ENCODE measurements at regions not wholly inside any gene's neighbourhood (a gene's known extent, or its start where the extent isn't known, plus 50 kb on each side); places are given as distances from the start of the nearest gene placed in this dataset.

DNA sequence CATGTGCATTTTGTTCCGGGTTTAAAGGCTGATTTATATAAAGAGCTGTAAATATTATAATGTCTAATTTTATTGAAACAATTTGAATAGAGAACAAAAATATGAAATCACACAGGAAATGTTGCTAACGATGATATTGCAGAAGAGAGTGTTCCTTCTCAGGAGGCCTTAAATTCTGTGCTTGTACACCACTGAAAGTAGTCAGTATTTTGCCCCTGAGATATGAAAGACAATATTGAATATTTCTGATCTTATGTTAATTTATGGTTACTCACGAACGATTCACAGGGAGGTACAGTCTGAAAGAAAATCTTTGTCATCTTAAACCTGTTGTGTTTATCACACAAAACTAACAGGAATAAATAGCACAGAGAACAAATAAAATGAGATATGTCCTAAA, 213.2 kb upstream of the PLSCR5 start:
- H3K4me1 Mint-ChIP-seq (ENCODE audit: unreplicated experiment): peaks cover 3% of the 10 kb centered on the region
- H3K9me3 Mint-ChIP-seq (ENCODE audit: unreplicated experiment): no peaks in the 10 kb centered on the region
- DNase-seq (ENCODE audit: low spot score): no peak
- no peak overlapping the region for H3K27ac Mint-ChIP-seq (ENCODE audit: unreplicated experiment)
- no peak overlapping the region for H3K4me3 Mint-ChIP-seq (ENCODE audit: unreplicated experiment)
- TF ChIP-seq CTCF (IDR thresholded peaks at IDR 0.05; ENCODE audit: unreplicated experiment): no peak
- no peaks in the 10 kb centered on the region for H3K27me3 Mint-ChIP-seq (ENCODE audit: unreplicated experiment)
- no peaks in the 10 kb centered on the region for H3K36me3 Mint-ChIP-seq (ENCODE audit: low read depth, unreplicated experiment)

GRCh38 chr3:146817704-146818103, 212.6 kb upstream of the PLSCR5 start:
- no peak overlapping the region for H3K27ac Mint-ChIP-seq (ENCODE audit: unreplicated experiment)
- no peaks in the 10 kb centered on the region for H3K36me3 Mint-ChIP-seq (ENCODE audit: low read depth, unreplicated experiment)
- H3K27me3 Mint-ChIP-seq (ENCODE audit: unreplicated experiment): no peaks in the 10 kb centered on the region
- DNase-seq (ENCODE audit: low spot score): no peak
- peaks cover 3% of the 10 kb centered on the region for H3K4me1 Mint-ChIP-seq (ENCODE audit: unreplicated experiment)
- no peak overlapping the region for H3K4me3 Mint-ChIP-seq (ENCODE audit: unreplicated experiment)
- no peak for TF ChIP-seq CTCF (IDR thresholded peaks at IDR 0.05; ENCODE audit: unreplicated experiment)
- H3K9me3 Mint-ChIP-seq (ENCODE audit: unreplicated experiment): no peaks in the 10 kb centered on the region

DNA sequence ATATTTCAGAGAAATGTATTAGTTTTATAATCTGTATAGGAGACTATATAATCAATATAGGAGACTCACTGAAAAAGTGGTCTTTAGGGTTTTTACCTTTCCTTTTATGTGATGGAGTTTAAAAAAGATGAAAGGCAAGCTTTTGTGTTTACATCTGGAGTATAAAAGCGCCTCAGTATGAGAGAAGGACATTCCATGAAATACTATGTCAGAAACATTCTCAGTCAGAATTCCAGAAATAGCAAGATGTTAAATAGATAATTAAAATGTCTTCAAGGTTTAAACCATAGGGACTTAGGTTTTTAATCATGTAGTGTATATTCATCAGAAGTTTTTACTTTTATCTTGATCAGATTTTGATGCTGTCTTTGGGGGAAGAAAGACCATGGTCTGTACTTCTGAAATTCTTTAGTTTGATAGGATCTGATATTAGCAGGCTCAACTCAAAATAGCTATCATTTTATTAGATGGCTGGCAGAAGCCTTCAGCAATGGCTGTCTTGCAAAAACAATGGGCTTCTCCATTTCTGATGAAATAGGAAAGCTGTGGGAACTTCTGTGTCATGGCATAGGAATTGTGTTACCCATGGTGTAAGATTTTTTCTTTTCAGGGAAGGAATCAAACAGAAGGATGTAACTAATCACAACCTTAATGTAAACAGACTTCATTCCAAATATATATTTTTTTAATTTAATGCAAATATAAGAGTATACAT, 209.6 kb upstream of the PLSCR5 start:
- TF ChIP-seq CTCF (IDR thresholded peaks at IDR 0.05; ENCODE audit: unreplicated experiment): no peak
- no peaks in the 10 kb centered on the region for H3K36me3 Mint-ChIP-seq (ENCODE audit: low read depth, unreplicated experiment)
- H3K27ac Mint-ChIP-seq (ENCODE audit: unreplicated experiment): no peak overlapping the region
- no peaks in the 10 kb centered on the region for H3K9me3 Mint-ChIP-seq (ENCODE audit: unreplicated experiment)
- no peak overlapping the region for H3K4me3 Mint-ChIP-seq (ENCODE audit: unreplicated experiment)
- H3K4me1 Mint-ChIP-seq (ENCODE audit: unreplicated experiment): peaks cover 3% of the 10 kb centered on the region
- no peaks in the 10 kb centered on the region for H3K27me3 Mint-ChIP-seq (ENCODE audit: unreplicated experiment)
- DNase-seq (ENCODE audit: low spot score): no peak

DNA sequence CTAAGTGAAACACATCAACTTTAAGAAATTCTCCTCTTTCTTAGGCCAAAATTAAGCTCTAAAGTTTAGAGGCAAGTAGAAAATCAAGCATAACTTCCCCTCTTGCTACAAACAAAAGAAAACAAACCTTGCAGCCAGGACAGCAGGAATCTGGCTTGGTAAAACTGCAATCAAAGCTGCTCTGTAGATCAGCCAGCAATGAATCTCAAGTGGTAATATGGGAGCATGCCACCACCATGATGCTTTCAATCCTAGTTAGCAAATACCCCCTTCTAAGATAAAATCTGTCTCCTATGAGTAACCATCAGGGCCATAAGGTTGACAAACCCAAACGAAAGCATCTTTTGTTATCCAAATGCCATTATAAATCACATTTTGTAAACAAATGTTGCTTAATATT, 208.3 kb upstream of the PLSCR5 start:
- no peak for TF ChIP-seq CTCF (IDR thresholded peaks at IDR 0.05; ENCODE audit: unreplicated experiment)
- no peaks in the 10 kb centered on the region for H3K27me3 Mint-ChIP-seq (ENCODE audit: unreplicated experiment)
- no peak for DNase-seq (ENCODE audit: low spot score)
- H3K9me3 Mint-ChIP-seq (ENCODE audit: unreplicated experiment): no peaks in the 10 kb centered on the region
- H3K36me3 Mint-ChIP-seq (ENCODE audit: low read depth, unreplicated experiment): no peaks in the 10 kb centered on the region
- no peak overlapping the region for H3K27ac Mint-ChIP-seq (ENCODE audit: unreplicated experiment)
- no peak overlapping the region for H3K4me3 Mint-ChIP-seq (ENCODE audit: unreplicated experiment)
- peaks cover 3% of the 10 kb centered on the region for H3K4me1 Mint-ChIP-seq (ENCODE audit: unreplicated experiment)

DNA sequence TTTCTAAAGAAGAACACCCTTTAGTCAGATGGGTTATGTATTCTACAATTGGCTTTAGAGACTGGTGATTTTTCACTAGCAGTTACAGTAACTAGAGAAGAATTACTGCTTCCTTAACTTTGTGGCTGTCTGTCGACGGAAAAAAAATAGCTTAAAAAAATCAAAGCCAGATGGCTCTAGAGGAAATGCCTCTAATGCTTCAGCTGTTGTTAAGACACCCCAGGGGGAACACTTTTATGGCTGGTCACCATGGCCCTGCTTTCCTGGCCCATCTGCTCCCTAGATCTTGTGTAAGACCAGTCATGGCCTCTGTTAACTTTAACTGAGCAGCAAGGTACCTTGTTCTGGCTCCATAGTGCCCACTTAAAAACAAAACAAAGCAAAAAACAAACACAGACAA, 198.6 kb upstream of the PLSCR5 start:
- Mint-ChIP-seq H3K4me1 (ENCODE audit: unreplicated experiment) (peaks cover 3% of the 10 kb centered on the region), H3K27me3 (ENCODE audit: unreplicated experiment) (no peaks in the 10 kb centered on the region), H3K27ac (ENCODE audit: unreplicated experiment) (no peak overlapping the region), H3K4me3 (ENCODE audit: unreplicated experiment) (no peak overlapping the region), H3K9me3 (ENCODE audit: unreplicated experiment) (no peaks in the 10 kb centered on the region), H3K36me3 (ENCODE audit: low read depth, unreplicated experiment) (no peaks in the 10 kb centered on the region)
- DNase-seq (ENCODE audit: low spot score): no peak
- no peak for TF ChIP-seq CTCF (IDR thresholded peaks at IDR 0.05; ENCODE audit: unreplicated experiment)
